H9 (cell line): ENCODE measurements at regions not wholly inside any gene's neighbourhood (a gene's known extent, or its start where the extent isn't known, plus 50 kb on each side); places are given as distances from the start of the nearest gene placed in this dataset.

Experiments
- DNase-seq: peaks from one replicate; pipeline ENCODE4 v3.0.0-alpha.2; 2017
- H2AFZ ChIP-seq: one replicate; pipeline ENCODE4 v1.6.1; 2013; ENCODE audit warnings: mild to moderate bottlenecking, low read length, control low read depth, moderate library complexity
- H2AK5ac ChIP-seq: 2 replicates; pipeline ENCODE4 v1.6.1; 2013; ENCODE audit warnings: low read length, control low read depth, mixed read lengths; ENCODE audit not compliant: insufficient read length
- H2BK120ac ChIP-seq: one replicate; pipeline ENCODE4 v1.6.1; 2013; ENCODE audit warnings: low read depth, mild to moderate bottlenecking, low read length, control low read depth, inconsistent platforms; ENCODE audit not compliant: poor library complexity, severe bottlenecking
- H2BK12ac ChIP-seq: 2 replicates; pipeline ENCODE4 v1.6.1; 2013; ENCODE audit warnings: low read length, control low read depth, mixed read lengths, low read depth; ENCODE audit not compliant: insufficient read length
- H2BK15ac ChIP-seq: 2 replicates; pipeline ENCODE4 v1.6.1; 2013; ENCODE audit warnings: low read depth, low read length, control low read depth
- H2BK20ac ChIP-seq: one replicate; pipeline ENCODE4 v1.6.1; 2013; ENCODE audit warnings: low read depth, mild to moderate bottlenecking, low read length, control low read depth, inconsistent platforms; ENCODE audit not compliant: poor library complexity, severe bottlenecking
- H2BK5ac ChIP-seq: 2 replicates; pipeline ENCODE4 v1.6.1; 2013; ENCODE audit warnings: low read length, control low read depth, mixed read lengths; ENCODE audit not compliant: insufficient read length
- H3K14ac ChIP-seq: 2 replicates; pipeline ENCODE4 v1.6.1; 2013; ENCODE audit warnings: low read length, control low read depth; ENCODE audit not compliant: insufficient read depth
- H3K18ac ChIP-seq: 2 replicates; pipeline ENCODE4 v1.6.1; 2013; ENCODE audit warnings: low read depth, mild to moderate bottlenecking, mixed read lengths, low read length, control low read depth; ENCODE audit not compliant: insufficient read length
- H3K23ac ChIP-seq: 2 replicates; pipeline ENCODE4 v1.6.1; 2013; ENCODE audit warnings: low read length, control low read depth, mixed read lengths, low read depth; ENCODE audit not compliant: insufficient read length
- H3K23me2 ChIP-seq: 2 replicates; pipeline ENCODE4 v1.6.1; 2013; ENCODE audit warnings: low read depth, mild to moderate bottlenecking, mixed read lengths, low read length, control low read depth; ENCODE audit not compliant: insufficient read length, poor library complexity, severe bottlenecking
- H3K27ac ChIP-seq: 2 replicates; pipeline ENCODE4 v1.5.1; 2013; ENCODE audit warnings: low read length, control low read depth, mixed read lengths, low read depth; ENCODE audit not compliant: insufficient read length
- H3K27me3 ChIP-seq: 2 replicates; pipeline ENCODE4 v1.6.1; 2013; ENCODE audit warnings: low read length, control low read depth, inconsistent platforms; ENCODE audit not compliant: insufficient read depth
- H3K4ac ChIP-seq: 2 replicates; pipeline ENCODE4 v1.6.1; 2013; ENCODE audit warnings: low read depth, mild to moderate bottlenecking, control low read depth, inconsistent platforms, low read length, moderate library complexity
- H3K4me1 ChIP-seq: 2 replicates; pipeline ENCODE4 v1.6.1; 2013; ENCODE audit warnings: low read length, control low read depth, inconsistent platforms; ENCODE audit not compliant: insufficient read depth
- H3K4me2 ChIP-seq: 2 replicates; pipeline ENCODE4 v1.6.1; 2013; ENCODE audit warnings: low read length, control low read depth, mixed read lengths; ENCODE audit not compliant: insufficient read length, insufficient read depth
- H3K56ac ChIP-seq: 2 replicates; pipeline ENCODE4 v1.6.1; 2013; ENCODE audit warnings: low read depth, mild to moderate bottlenecking, mixed read lengths, low read length, control low read depth; ENCODE audit not compliant: insufficient read length
- H3K79me1 ChIP-seq: 2 replicates; pipeline ENCODE4 v1.6.1; 2013; ENCODE audit warnings: low read depth, mild to moderate bottlenecking, moderate library complexity, low read length, control low read depth, inconsistent platforms; ENCODE audit not compliant: insufficient read depth, poor library complexity, severe bottlenecking
- H3K79me2 ChIP-seq: 2 replicates; pipeline ENCODE4 v1.6.1; 2013; ENCODE audit warnings: low read length, control low read depth, inconsistent platforms; ENCODE audit not compliant: insufficient read depth
- H3K9ac ChIP-seq: 2 replicates; pipeline ENCODE4 v1.6.1; 2013; ENCODE audit warnings: low read length, control low read depth, mixed read lengths; ENCODE audit not compliant: insufficient read length; ENCODE audit errors: extremely low read depth
- H3K9me3 ChIP-seq: one replicate; pipeline ENCODE4 v1.6.1; 2013; ENCODE audit warnings: low read depth, low read length, inconsistent platforms; ENCODE audit not compliant: control insufficient read depth
- H3T11ph ChIP-seq: one replicate; pipeline ENCODE4 v1.6.1; 2013; ENCODE audit warnings: mild to moderate bottlenecking, low read length, control low read depth, inconsistent platforms
- H4K20me1 ChIP-seq: one replicate; pipeline ENCODE4 v1.6.1; 2013; ENCODE audit not compliant: control insufficient read depth, insufficient read length, insufficient read depth
- H4K5ac ChIP-seq: 2 replicates; pipeline ENCODE4 v1.6.1; 2013; ENCODE audit warnings: low read depth, mild to moderate bottlenecking, mixed read lengths, low read length, control low read depth; ENCODE audit not compliant: insufficient read length
- H4K8ac ChIP-seq: replicated peaks from 2 replicates; pipeline ENCODE4 v1.6.1; 2013; ENCODE audit warnings: low read length, control low read depth, mixed read lengths, low read depth; ENCODE audit not compliant: insufficient read length
- H4K91ac ChIP-seq: 2 replicates; pipeline ENCODE4 v1.6.1; 2013; ENCODE audit warnings: low read depth, mild to moderate bottlenecking, moderate library complexity, mixed read lengths, low read length, control low read depth; ENCODE audit not compliant: insufficient read length
- H3K27ac Mint-ChIP-seq, 3 experiments: 2 replicates in 2 of 3; 3 replicates in 1 of 3; pipeline ENCODE4 v1.8.0; 2020 to 2021; ENCODE audit warnings: mixed read lengths in 3 of 3, mild to moderate bottlenecking in 1 of 3, moderate library complexity in 1 of 3
- H3K27me3 Mint-ChIP-seq: 2 replicates; pipeline ENCODE4 v1.8.0; 2021; ENCODE audit warnings: low read depth, mild to moderate bottlenecking, moderate library complexity, mixed read lengths
- H3K36me3 Mint-ChIP-seq, 3 experiments: 2 replicates in 2 of 3; 3 replicates in 1 of 3; pipeline ENCODE4 v1.8.0; 2020 to 2021; ENCODE audit warnings: low read depth in 3 of 3, mixed read lengths in 3 of 3; ENCODE audit not compliant: insufficient read depth in 1 of 3
- H3K4me1 Mint-ChIP-seq, 2 experiments: 2 replicates each; pipeline ENCODE4 v1.8.0; 2020; ENCODE audit warnings: mixed read lengths in 2 of 2
- H3K4me3 Mint-ChIP-seq, 2 experiments: 2 replicates in 1 of 2; 3 replicates in 1 of 2; pipeline ENCODE4 v1.8.0; 2020 to 2021; ENCODE audit warnings: mild to moderate bottlenecking in 2 of 2, mixed read lengths in 2 of 2, moderate library complexity in 1 of 2
- H3K9me3 Mint-ChIP-seq, 2 experiments: 2 replicates in 1 of 2; 3 replicates in 1 of 2; pipeline ENCODE4 v1.8.0; 2020; ENCODE audit warnings: mild to moderate bottlenecking in 2 of 2, mixed read lengths in 2 of 2, moderate library complexity in 1 of 2
- WGBS: extraction: QIAGEN DNeasy Blood & Tissue Kit; methylation state at CpG from one replicate; pipeline ENCODE4 v1.1.7; 2013; ENCODE audit warnings: missing lambda C conversion rate, low lambda C conversion rate, mixed read lengths; ENCODE audit not compliant: insufficient read length; ENCODE audit errors: extremely low coverage; 5-methylcytosine and 5-hydroxymethylcytosine counted together
- TF ChIP-seq, protein P1 (sequence below): fragments of 200-600 bp; sonication (generic); conservative IDR thresholded peaks from 3 replicates; pipeline ENCODE4 v1.8.0; 2021; ENCODE audit warnings: antibody characterized with exemption, mild to moderate bottlenecking

GRCh38 chr18:78246050-78246449, 733.6 kb upstream of the SALL3 start:
- no peak overlapping the region for H3K9ac ChIP-seq
- H3K9me3 ChIP-seq, result no peaks in the 10 kb centered on the region
- TF ChIP-seq, protein P1, sequence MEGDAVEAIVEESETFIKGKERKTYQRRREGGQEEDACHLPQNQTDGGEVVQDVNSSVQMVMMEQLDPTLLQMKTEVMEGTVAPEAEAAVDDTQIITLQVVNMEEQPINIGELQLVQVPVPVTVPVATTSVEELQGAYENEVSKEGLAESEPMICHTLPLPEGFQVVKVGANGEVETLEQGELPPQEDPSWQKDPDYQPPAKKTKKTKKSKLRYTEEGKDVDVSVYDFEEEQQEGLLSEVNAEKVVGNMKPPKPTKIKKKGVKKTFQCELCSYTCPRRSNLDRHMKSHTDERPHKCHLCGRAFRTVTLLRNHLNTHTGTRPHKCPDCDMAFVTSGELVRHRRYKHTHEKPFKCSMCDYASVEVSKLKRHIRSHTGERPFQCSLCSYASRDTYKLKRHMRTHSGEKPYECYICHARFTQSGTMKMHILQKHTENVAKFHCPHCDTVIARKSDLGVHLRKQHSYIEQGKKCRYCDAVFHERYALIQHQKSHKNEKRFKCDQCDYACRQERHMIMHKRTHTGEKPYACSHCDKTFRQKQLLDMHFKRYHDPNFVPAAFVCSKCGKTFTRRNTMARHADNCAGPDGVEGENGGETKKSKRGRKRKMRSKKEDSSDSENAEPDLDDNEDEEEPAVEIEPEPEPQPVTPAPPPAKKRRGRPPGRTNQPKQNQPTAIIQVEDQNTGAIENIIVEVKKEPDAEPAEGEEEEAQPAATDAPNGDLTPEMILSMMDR, result no peak
- no peaks in the 10 kb centered on the region for H3K36me3 Mint-ChIP-seq
- H4K8ac ChIP-seq, result no peak overlapping the region
- no peak overlapping the region for H2BK5ac ChIP-seq
- H2AK5ac ChIP-seq, result no peak overlapping the region
- H3T11ph ChIP-seq, result no peak overlapping the region
- H3K9me3 Mint-ChIP-seq, result no peaks in the 10 kb centered on the region
- peaks cover 2% of the 10 kb centered on the region; the same call in 1 of the 2 replicates for H3K27me3 Mint-ChIP-seq
- no peaks in the 10 kb centered on the region for H3K27me3 ChIP-seq
- no CpG with 5 or more reads among the region's 8 CpGs for WGBS
- H2BK120ac ChIP-seq, result no peak overlapping the region
- no peak overlapping the region for H2AFZ ChIP-seq
- no peak overlapping the region for H3K4me3 Mint-ChIP-seq
- no peak overlapping the region for H3K23ac ChIP-seq
- H3K79me2 ChIP-seq, result no peaks in the 10 kb centered on the region
- H3K4ac ChIP-seq, result no peak overlapping the region
- H3K23me2 ChIP-seq, result no peaks in the 10 kb centered on the region
- no peak overlapping the region for H3K18ac ChIP-seq
- H3K4me2 ChIP-seq, result no peak overlapping the region
- no peaks in the 10 kb centered on the region for H4K20me1 ChIP-seq
- no peak for DNase-seq
- H3K14ac ChIP-seq, result no peak overlapping the region
- H4K91ac ChIP-seq, result no peak overlapping the region
- no peak overlapping the region for H3K56ac ChIP-seq
- H2BK12ac ChIP-seq, result no peak overlapping the region
- no peak overlapping the region for H3K27ac Mint-ChIP-seq
- no peak overlapping the region for H3K27ac ChIP-seq
- no peaks in the 10 kb centered on the region for H3K79me1 ChIP-seq
- no peak overlapping the region for H2BK20ac ChIP-seq
- H3K4me1 ChIP-seq, result peaks cover 2% of the 10 kb centered on the region; the same call in 1 of the 2 replicates
- H2BK15ac ChIP-seq, result no peak overlapping the region
- H4K5ac ChIP-seq, result no peak overlapping the region
- H3K4me1 Mint-ChIP-seq, result peaks cover 11 to 16% of the 10 kb centered on the region in 2 experiments
